ENCODE measurements at regions not wholly inside any gene's neighbourhood (a gene's known extent, or its start where the extent isn't known, plus 50 kb on each side); places are given as distances from the start of the nearest gene placed in this dataset.

DNA sequence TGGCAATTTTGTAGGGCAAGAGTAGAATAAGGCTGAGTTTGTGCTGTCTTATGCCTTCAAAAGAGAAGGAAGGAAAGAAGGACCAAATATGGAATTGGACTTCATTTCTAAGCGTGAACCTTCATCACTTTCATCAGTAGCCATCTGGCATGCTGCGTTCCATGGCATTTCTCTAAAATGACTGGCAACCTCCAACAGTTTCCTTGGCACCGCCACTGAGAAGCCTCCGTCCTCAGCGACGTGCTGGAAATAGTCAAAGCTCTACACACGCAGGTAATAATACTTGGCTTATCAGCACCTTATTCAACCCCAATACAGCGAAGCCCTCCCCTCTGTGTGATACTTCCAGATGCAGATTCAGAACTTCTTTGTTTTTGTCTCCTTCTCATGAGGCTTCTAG is 169.7 kb upstream of the CD180 start:
- H3K27me3 ChIP-seq: no peaks in the 10 kb centered on the region
- peaks cover 2% of the 10 kb centered on the region for H3K4me1 ChIP-seq (ENCODE audit: insufficient read depth)
- DNase-seq: no peak
- H3K4me3 ChIP-seq: no peak overlapping the region
- WGBS, 3 donors: 95 to 96% (median 96%) methylated on average over 8 of the region's 8 CpGs
- no peaks in the 10 kb centered on the region for H3K9me3 ChIP-seq
- intact Hi-C loops (cut with DNase I): no loop called here
- H3K27ac ChIP-seq: no peak overlapping the region
- TF ChIP-seq POLR2A (IDR thresholded peaks at IDR 0.05) (no peak), EP300 (IDR thresholded peaks at IDR 0.05) (no peak)
- TF ChIP-seq, protein P1, sequence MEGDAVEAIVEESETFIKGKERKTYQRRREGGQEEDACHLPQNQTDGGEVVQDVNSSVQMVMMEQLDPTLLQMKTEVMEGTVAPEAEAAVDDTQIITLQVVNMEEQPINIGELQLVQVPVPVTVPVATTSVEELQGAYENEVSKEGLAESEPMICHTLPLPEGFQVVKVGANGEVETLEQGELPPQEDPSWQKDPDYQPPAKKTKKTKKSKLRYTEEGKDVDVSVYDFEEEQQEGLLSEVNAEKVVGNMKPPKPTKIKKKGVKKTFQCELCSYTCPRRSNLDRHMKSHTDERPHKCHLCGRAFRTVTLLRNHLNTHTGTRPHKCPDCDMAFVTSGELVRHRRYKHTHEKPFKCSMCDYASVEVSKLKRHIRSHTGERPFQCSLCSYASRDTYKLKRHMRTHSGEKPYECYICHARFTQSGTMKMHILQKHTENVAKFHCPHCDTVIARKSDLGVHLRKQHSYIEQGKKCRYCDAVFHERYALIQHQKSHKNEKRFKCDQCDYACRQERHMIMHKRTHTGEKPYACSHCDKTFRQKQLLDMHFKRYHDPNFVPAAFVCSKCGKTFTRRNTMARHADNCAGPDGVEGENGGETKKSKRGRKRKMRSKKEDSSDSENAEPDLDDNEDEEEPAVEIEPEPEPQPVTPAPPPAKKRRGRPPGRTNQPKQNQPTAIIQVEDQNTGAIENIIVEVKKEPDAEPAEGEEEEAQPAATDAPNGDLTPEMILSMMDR (IDR thresholded peaks at IDR 0.05): no peak
- no peaks in the 10 kb centered on the region for H3K36me3 ChIP-seq

DNA sequence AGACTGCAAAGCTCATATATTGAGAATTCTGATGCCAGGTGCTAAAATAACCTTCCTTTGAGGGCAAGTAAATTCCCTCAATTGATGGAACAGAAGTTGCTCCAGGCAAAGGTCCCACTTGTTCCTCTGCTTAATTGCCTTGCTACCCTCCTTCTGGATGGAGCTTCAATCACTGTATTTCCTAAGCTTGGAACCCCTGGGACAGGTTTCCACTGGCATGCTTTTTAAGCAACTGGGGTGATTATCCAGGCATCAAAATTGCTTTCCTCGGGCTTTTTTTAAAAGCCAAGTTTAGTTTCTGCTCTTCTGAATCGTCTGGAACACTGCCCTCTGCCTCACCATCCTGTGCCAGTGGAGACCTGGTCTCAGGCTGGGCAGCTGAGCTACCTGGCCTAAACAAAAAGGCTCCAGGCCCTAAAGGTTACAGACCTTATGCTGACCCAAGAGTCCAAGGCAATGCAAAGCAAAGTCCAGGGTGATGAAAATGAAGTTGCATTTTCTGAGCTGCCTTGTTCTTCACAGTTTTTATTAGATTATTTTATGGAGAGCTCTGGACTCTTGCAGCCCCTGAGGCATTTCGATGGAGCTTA is 167.9 kb upstream of the CD180 start:
- Histone ChIP-seq H3K27me3 (no peaks in the 10 kb centered on the region), H3K36me3 (no peaks in the 10 kb centered on the region), H3K27ac (no peak overlapping the region), H3K4me3 (no peak overlapping the region), H3K9me3 (no peaks in the 10 kb centered on the region), H3K4me1 (ENCODE audit: insufficient read depth) (peaks cover 2% of the 10 kb centered on the region)
- no peak for DNase-seq
- intact Hi-C loops (cut with DNase I): no loop called here
- TF ChIP-seq POLR2A (IDR thresholded peaks at IDR 0.05) (no peak), EP300 (IDR thresholded peaks at IDR 0.05) (no peak)
- TF ChIP-seq, protein P1 (IDR thresholded peaks at IDR 0.05): no peak
- 91 to 93% (median 92%) methylated on average over 3 of the region's 3 CpGs for WGBS, 3 donors

GRCh38 chr5:67363963-67364362 is 167.4 kb upstream of the CD180 start:
- no peak for DNase-seq
- Histone ChIP-seq H3K4me1 (ENCODE audit: insufficient read depth) (peaks cover 2% of the 10 kb centered on the region), H3K27me3 (no peaks in the 10 kb centered on the region), H3K36me3 (no peaks in the 10 kb centered on the region), H3K9me3 (no peaks in the 10 kb centered on the region), H3K27ac (no peak overlapping the region), H3K4me3 (no peak overlapping the region)
- TF ChIP-seq, protein P1 (IDR thresholded peaks at IDR 0.05): no peak
- TF ChIP-seq POLR2A (IDR thresholded peaks at IDR 0.05) (no peak), EP300 (IDR thresholded peaks at IDR 0.05) (no peak)
- WGBS, 3 donors: 81 to 87% (median 86%) methylated on average over 1 of the region's 1 CpG
- intact Hi-C loops (cut with DNase I): no loop called here

DNA sequence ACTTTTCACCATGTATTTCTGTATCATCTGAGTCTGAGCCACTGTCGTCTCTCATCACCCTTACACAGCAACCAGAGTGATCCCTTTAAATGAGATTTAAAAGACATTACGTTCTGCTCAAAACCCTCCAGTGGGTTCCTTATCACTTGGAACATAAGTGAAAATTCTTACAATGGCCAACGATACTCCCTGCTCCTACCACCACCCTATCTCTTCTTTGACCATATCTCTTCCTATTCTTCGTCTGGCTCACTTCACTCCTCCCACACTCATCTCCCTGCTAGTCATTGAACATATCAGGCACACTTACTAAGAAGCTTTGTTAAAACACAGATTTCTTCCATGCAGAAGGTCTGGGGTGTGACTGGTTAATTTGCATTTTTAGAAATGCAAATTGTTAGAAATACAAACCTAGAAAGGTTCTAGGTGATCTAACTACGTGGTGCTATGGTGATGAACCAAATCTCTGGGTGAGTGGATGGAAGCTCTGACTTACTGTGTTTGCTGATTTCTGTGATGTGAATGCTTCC is 166.6 kb upstream of the CD180 start:
- no peaks in the 10 kb centered on the region for H3K27me3 ChIP-seq
- H3K4me1 ChIP-seq (ENCODE audit: insufficient read depth): peaks cover 2% of the 10 kb centered on the region
- no peak overlapping the region for H3K27ac ChIP-seq
- WGBS, 3 donors: 43 to 49% (median 46%) methylated on average over 5 of the region's 5 CpGs
- H3K9me3 ChIP-seq: no peaks in the 10 kb centered on the region
- TF ChIP-seq, protein P1 (IDR thresholded peaks at IDR 0.05): no peak
- TF ChIP-seq POLR2A (IDR thresholded peaks at IDR 0.05): no peak
- TF ChIP-seq EP300 (IDR thresholded peaks at IDR 0.05): no peak
- intact Hi-C loops (cut with DNase I): no loop called here
- DNase-seq: no peak
- no peaks in the 10 kb centered on the region for H3K36me3 ChIP-seq
- no peak overlapping the region for H3K4me3 ChIP-seq
